Endothelial cell of umbilical vein (primary cell): ENCODE measurements at regions not wholly inside any gene's neighbourhood (a gene's known extent, or its start where the extent isn't known, plus 50 kb on each side); places are given as distances from the start of the nearest gene placed in this dataset.

ENCODE experiments used
- BruUV-seq: library from RNA; stranded (reverse); fragments of 400-500 nt; replicated peaks from 2 replicates; lab custom pipeline; 2021; lab: Mats Ljungman, UMichigan
- CTCF ChIA-PET: fragments of 300-600, 350-600 bp; sonication (Branson Sonifier 250); formaldehyde crosslinking; loops from one replicate; lab custom pipeline; 2021; ENCODE audit warnings: antibody characterized with exemption, inconsistent platforms; lab: Charles Lee
- POLR2A ChIA-PET: fragments of 300-600, 350-600 bp; sonication (Branson Sonifier 250); formaldehyde crosslinking; loops from one replicate; lab custom pipeline; 2021; ENCODE audit warnings: antibody characterized with exemption, inconsistent platforms; lab: Charles Lee
- DNase-seq: peaks from one replicate; pipeline ENCODE4 v3.0.0-alpha.2; 2011; ENCODE audit warnings: low read depth, low spot score
- FAIRE-seq: peaks from 2 replicates; lab custom pipeline; 2011; peaks lifted over from hg19 to GRCh38; lab: Jason Lieb, UNC
- H2AFZ ChIP-seq: 2 replicates; pipeline ENCODE4 v1.6.0; 2012; ENCODE audit warnings: low read depth, low read length, control low read depth, inconsistent platforms
- H3K27ac ChIP-seq: 2 replicates; pipeline ENCODE4 v1.5.1; 2011; ENCODE audit warnings: low read depth, mild to moderate bottlenecking, control low read depth, low read length, moderate library complexity; ENCODE audit not compliant: insufficient read depth
- H3K27me3 ChIP-seq, 2 experiments: 2 replicates each; pipeline versions ENCODE4 v1.6.0 to v1.6.1; 2011; ENCODE audit warnings: low read length in 2 of 2, mixed read lengths in 1 of 2; ENCODE audit not compliant: control insufficient read depth in 2 of 2, insufficient read depth in 2 of 2
- H3K36me3 ChIP-seq, 2 experiments: 2 replicates in 1 of 2; 3 replicates in 1 of 2; pipeline ENCODE4 v1.5.1; 2011; ENCODE audit warnings: low read length in 2 of 2, mild to moderate bottlenecking in 1 of 2, moderate library complexity in 1 of 2; ENCODE audit not compliant: control insufficient read depth in 2 of 2, insufficient read depth in 2 of 2; ENCODE audit errors: extremely low read depth in 1 of 2
- H3K4me1 ChIP-seq: 3 replicates; pipeline ENCODE4 v1.5.1; 2011; ENCODE audit warnings: mild to moderate bottlenecking, low read length; ENCODE audit not compliant: control insufficient read depth, insufficient read depth; ENCODE audit errors: extremely low read depth
- H3K4me2 ChIP-seq: 2 replicates; pipeline ENCODE4 v1.6.1; 2011; ENCODE audit warnings: low read length, control low read depth, mixed read lengths; ENCODE audit not compliant: insufficient read depth
- H3K4me3 ChIP-seq, 3 experiments: fragments of 200-600 bp in 1 of 3; sonication (generic), shearing (Covaris generic) in 1 of 3; replicated peaks in 1 of 3; 2 replicates each; pipeline ENCODE4 v1.5.1; 2011 to 2016; ENCODE audit warnings: control low read depth in 3 of 3, low read length in 3 of 3, mild to moderate bottlenecking in 2 of 3, inconsistent platforms in 1 of 3, low read depth in 1 of 3, moderate library complexity in 1 of 3; ENCODE audit not compliant: insufficient read depth in 1 of 3
- H3K79me2 ChIP-seq: 2 replicates; pipeline ENCODE4 v1.6.0; 2012; ENCODE audit warnings: low read length, inconsistent platforms; ENCODE audit not compliant: control insufficient read depth, insufficient read depth
- H3K9ac ChIP-seq: replicated peaks from 2 replicates; pipeline ENCODE3; 2011; ENCODE audit warnings: low read length, control low read depth; ENCODE audit not compliant: insufficient read depth; ENCODE audit errors: extremely low read depth
- H3K9me1 ChIP-seq: replicated peaks from 3 replicates; pipeline ENCODE4 v1.6.0; 2011; ENCODE audit warnings: mild to moderate bottlenecking, low read length; ENCODE audit not compliant: control insufficient read depth, insufficient read depth; ENCODE audit errors: extremely low read depth
- H3K9me3 ChIP-seq: replicated peaks from 2 replicates; pipeline ENCODE4 v1.5.1; 2012; ENCODE audit warnings: low read length, inconsistent platforms; ENCODE audit not compliant: control insufficient read depth, insufficient read depth
- H4K20me1 ChIP-seq: replicated peaks from 2 replicates; pipeline ENCODE3; 2011; ENCODE audit warnings: mild to moderate bottlenecking, low read length; ENCODE audit not compliant: control insufficient read depth, insufficient read depth; ENCODE audit errors: extremely low read depth
- EZH2 ChIP-seq: IDR thresholded peaks from 2 replicates; pipeline ENCODE4 v1.6.1; 2012; ENCODE audit warnings: borderline replicate concordance, low read depth, mild to moderate bottlenecking, moderate library complexity, low read length, inconsistent platforms; ENCODE audit not compliant: severe bottlenecking
- FOS ChIP-seq: IDR thresholded peaks from 2 replicates; pipeline ENCODE4 v1.6.1; 2011; ENCODE audit warnings: mild to moderate bottlenecking, low read length, moderate library complexity, borderline replicate concordance; ENCODE audit not compliant: insufficient read depth
- GATA2 ChIP-seq: IDR thresholded peaks from 2 replicates; pipeline ENCODE4 v1.7.0; 2011; ENCODE audit warnings: low read depth, mild to moderate bottlenecking, moderate library complexity, mixed read lengths, low read length; ENCODE audit not compliant: insufficient read length, insufficient read depth
- JUN ChIP-seq: IDR thresholded peaks from 2 replicates; pipeline ENCODE4 v1.6.1; 2011; ENCODE audit warnings: borderline replicate concordance, low read depth; ENCODE audit not compliant: insufficient read length, insufficient read depth
- MYC ChIP-seq: IDR thresholded peaks from one replicate; pipeline ENCODE4 v1.6.1; 2011; ENCODE audit warnings: mild to moderate bottlenecking, low read depth, low read length
- POLR2A ChIP-seq: IDR thresholded peaks from 2 replicates; pipeline ENCODE4 v1.6.1; 2012; ENCODE audit warnings: low read depth, mild to moderate bottlenecking, control low read depth, low read length
- POLR2AphosphoS5 ChIP-seq: IDR thresholded peaks from 2 replicates; pipeline ENCODE4 v1.6.1; 2012; ENCODE audit warnings: low read depth, mild to moderate bottlenecking, control low read depth, low read length, moderate library complexity; ENCODE audit not compliant: insufficient read depth
- dilution Hi-C: fragments of 300-500 bp; cut with MboI; formaldehyde crosslinking; loops from one replicate; pipeline ENCODE4 v1.15.0; 2019; ENCODE audit warnings: low sequenced_read_pairs; ENCODE audit not compliant: extremely low pct_ligation_motif_present
- intact Hi-C: fragments of 100-400 bp; cut with micrococcal nuclease; formaldehyde crosslinking; loops from one replicate; pipeline ENCODE4 v1.10.0; 2022
- TF ChIP-seq, protein P1 (sequence below), 2 donors: IDR thresholded peaks; 1 replicate in 1 of 2; 2 replicates in 1 of 2; pipeline ENCODE4 v1.5.1; 2011; ENCODE audit warnings: low read length in 2 of 2, mild to moderate bottlenecking in 2 of 2, moderate library complexity in 2 of 2, control low read depth in 1 of 2, inconsistent platforms in 1 of 2, low read depth in 1 of 2; ENCODE audit not compliant: insufficient read depth in 1 of 2; ENCODE audit errors: extremely low read depth in 1 of 2

DNA sequence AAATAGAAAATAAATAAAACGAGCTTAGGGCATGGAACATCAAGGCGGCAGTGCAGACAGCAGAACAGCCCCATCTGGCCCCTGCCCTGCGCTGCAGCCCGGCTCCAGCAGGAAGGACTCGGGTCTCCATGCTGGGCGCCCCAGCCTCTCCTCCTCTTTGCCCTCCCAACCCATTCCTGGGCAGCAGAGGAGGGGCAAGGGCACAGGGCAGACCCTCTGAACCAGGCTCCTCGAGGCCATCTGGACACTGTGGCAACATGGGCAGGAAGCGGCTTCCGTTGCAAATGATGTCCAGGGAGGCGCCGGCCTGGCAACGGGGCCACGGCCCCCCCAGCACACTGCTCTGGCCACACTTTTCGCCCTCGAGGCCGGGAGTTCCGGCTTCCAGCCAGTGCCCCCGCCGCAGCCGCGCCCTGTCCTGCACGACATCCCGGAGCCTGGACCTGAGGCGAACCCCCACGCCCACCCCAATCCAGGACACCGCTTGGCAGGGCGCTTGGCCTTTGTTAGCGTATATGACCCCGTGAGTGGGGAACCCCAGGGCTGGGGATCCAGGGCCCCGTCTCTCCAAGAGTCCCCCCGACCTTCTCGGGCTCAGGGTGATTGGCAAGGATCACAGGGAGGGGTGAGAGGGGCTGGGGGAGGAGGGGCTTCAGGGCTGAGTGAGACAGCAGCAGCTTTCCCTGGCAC is 192.1 kb downstream of the IGLL1 start:
- ChIA-PET POLR2A (no interaction called here), CTCF (interaction anchor here (0.8 to 1.5 kb wide), 5 partner anchors 209 to 430 kb away, joined by 3 to 14 read pairs (median 5); no protein-coding TSS in a partner anchor)
- Histone ChIP-seq H3K9me3 (no peaks in the 10 kb centered on the region), H3K4me2 (no peak overlapping the region), H4K20me1 (no peaks in the 10 kb centered on the region), H3K4me1 (no peaks in the 10 kb centered on the region), H3K4me3 (no peak overlapping the region), H3K9ac (no peak overlapping the region), H3K36me3 (no peaks in the 10 kb centered on the region), H2AFZ (peak overlapping the region; percentile 42), H3K27me3 (no peaks in the 10 kb centered on the region), H3K27ac (no peak overlapping the region), H3K9me1 (no peaks in the 10 kb centered on the region), H3K79me2 (no peaks in the 10 kb centered on the region)
- dilution Hi-C loops (no loop called here), intact Hi-C loops (loop anchor here (2.0 to 10.0 kb wide), 3 partner anchors 149 to 429 kb away; partner anchors contain the start of genes RAB36 and RSPH14)
- BruUV-seq = no TSS peak
- no peak for DNase-seq
- no peak for FAIRE-seq
- no peak for TF ChIP-seq EZH2

DNA sequence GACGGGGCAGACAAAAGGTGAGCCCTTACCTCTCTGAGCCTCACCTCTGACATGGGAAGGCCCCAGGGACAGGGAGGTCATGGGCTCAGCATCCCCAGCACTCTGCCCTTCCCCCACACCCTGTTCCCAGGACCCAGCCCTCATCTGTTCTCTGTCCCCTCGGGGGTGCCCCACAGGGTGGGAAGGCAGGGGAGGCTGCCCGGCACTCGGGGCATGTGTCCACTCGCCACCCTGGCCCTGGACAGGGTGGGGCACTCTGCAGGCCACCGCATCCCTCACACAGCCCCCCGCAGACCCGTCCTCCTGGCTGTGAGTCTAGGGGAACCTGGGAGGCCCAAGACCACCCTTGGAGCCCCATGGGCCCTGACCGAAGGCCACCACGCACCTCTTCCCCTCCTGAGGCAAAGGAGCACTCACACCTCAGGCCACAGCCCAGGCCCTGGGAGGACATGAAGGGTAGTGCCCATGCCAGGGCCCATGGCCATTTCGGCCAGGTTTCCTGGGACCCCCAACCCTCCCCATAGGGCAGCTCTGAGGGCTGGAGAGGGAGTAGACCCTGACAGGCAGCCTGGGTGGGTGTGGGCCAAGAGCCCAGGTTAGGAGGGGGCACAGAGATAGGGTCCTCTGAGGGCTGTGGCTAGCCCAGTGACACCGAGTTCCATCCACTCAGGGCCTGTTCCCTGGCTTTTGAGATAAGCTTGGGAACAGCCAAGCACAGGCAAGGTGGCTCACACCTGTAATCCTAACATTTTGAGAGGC is 193.1 kb downstream of the IGLL1 start:
- Histone ChIP-seq H2AFZ (no peak overlapping the region), H3K9me3 (no peaks in the 10 kb centered on the region), H3K4me2 (no peak overlapping the region), H3K9me1 (no peaks in the 10 kb centered on the region), H3K36me3 (no peaks in the 10 kb centered on the region), H3K79me2 (no peaks in the 10 kb centered on the region), H4K20me1 (no peaks in the 10 kb centered on the region), H3K4me1 (no peaks in the 10 kb centered on the region), H3K27ac (no peak overlapping the region), H3K27me3 (no peaks in the 10 kb centered on the region), H3K4me3 (no peak overlapping the region), H3K9ac (no peak overlapping the region)
- POLR2A ChIA-PET = no interaction called here
- dilution Hi-C loops (no loop called here), intact Hi-C loops (loop anchor here (1.0 to 10.0 kb wide), 6 partner anchors 72 to 428 kb away; partner anchors contain the start of genes RAB36 and RSPH14)
- CTCF ChIA-PET = interaction anchor here (0.8 to 1.5 kb wide), 7 partner anchors 208 to 429 kb away, joined by 3 to 100 read pairs (median 8); no protein-coding TSS in a partner anchor
- no peak for TF ChIP-seq JUN
- no peak for TF ChIP-seq GATA2
- no peak for TF ChIP-seq FOS
- TF ChIP-seq EZH2 = no peak
- TF ChIP-seq POLR2A = no peak
- TF ChIP-seq, protein P1, sequence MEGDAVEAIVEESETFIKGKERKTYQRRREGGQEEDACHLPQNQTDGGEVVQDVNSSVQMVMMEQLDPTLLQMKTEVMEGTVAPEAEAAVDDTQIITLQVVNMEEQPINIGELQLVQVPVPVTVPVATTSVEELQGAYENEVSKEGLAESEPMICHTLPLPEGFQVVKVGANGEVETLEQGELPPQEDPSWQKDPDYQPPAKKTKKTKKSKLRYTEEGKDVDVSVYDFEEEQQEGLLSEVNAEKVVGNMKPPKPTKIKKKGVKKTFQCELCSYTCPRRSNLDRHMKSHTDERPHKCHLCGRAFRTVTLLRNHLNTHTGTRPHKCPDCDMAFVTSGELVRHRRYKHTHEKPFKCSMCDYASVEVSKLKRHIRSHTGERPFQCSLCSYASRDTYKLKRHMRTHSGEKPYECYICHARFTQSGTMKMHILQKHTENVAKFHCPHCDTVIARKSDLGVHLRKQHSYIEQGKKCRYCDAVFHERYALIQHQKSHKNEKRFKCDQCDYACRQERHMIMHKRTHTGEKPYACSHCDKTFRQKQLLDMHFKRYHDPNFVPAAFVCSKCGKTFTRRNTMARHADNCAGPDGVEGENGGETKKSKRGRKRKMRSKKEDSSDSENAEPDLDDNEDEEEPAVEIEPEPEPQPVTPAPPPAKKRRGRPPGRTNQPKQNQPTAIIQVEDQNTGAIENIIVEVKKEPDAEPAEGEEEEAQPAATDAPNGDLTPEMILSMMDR (IDR thresholded peaks at IDR 0.05; ENCODE audit: extremely low read depth in 1 of 2, insufficient read depth in 1 of 2, low read depth in 1 of 2, low read length in 2 of 2) = no peak
- TF ChIP-seq MYC = no peak
- no peak for TF ChIP-seq POLR2AphosphoS5
- no peak for FAIRE-seq
- no TSS peak for BruUV-seq
- DNase-seq = no peak
